ENCODE measurements at regions not wholly inside any gene's neighbourhood (a gene's known extent, or its start where the extent isn't known, plus 50 kb on each side); places are given as distances from the start of the nearest gene placed in this dataset.

DNA sequence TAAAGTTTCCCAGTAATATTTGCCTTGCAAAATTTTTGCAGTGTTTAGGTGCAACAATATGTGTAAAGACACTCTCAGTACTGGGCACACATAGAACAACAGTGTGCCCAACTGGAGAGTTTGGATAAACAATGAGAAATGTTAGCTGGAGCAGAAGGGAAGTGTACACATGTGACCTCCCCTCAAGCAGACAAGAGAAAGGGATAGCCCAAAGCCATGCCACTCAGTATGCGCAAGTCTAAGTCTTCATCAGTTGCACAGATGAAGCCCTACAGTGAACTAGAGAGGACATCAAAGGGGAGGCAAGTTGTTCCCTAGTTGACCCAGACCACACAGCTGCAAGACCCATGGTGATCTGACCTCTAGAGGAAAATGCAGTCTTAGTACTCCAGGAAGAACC is 97.9 kb upstream of the CDH11 start:
- TF ChIP-seq CTCF (conservative IDR thresholded peaks at IDR 0.05 in 1 of 2, IDR thresholded peaks at IDR 0.05 in 1 of 2; ENCODE audit: extremely low read depth in 1 of 2, insufficient read depth in 1 of 2, low read depth in 1 of 2, low read length in 2 of 2) (no peak), EZH2 (IDR thresholded peaks at IDR 0.05; ENCODE audit: borderline replicate concordance, low read length) (no peak)
